ENCODE measurements at regions not wholly inside any gene's neighbourhood (a gene's known extent, or its start where the extent isn't known, plus 50 kb on each side); places are given as distances from the start of the nearest gene placed in this dataset.

GRCh38 chr2:145724311-145724898, 1204.5 kb upstream of the ZEB2 start:
- Mint-ChIP-seq H3K27ac (no peak overlapping the region), H3K36me3 (ENCODE audit: low read depth) (no peaks in the 10 kb centered on the region), H3K9me3 (no peaks in the 10 kb centered on the region), H3K4me3 (no peak overlapping the region), H3K27me3 (no peaks in the 10 kb centered on the region), H3K4me1 (ENCODE audit: low read depth) (no peaks in the 10 kb centered on the region)
- ChIA-PET CTCF (no interaction called here), POLR2A (no interaction called here)
- H3K36me3 ChIP-seq (ENCODE audit: insufficient read depth, low read length), result no peaks in the 10 kb centered on the region
- H3K4me1 ChIP-seq (ENCODE audit: insufficient read depth, low read length), result no peaks in the 10 kb centered on the region
- H3K4me3 ChIP-seq (ENCODE audit: low read length), result no peak overlapping the region
- TF ChIP-seq CTCF (IDR thresholded peaks at IDR 0.05), result no peak
- intact Hi-C loops (cut with DNase I, micrococcal nuclease), result no loop called here
- no peak overlapping the region for H3K27ac ChIP-seq (ENCODE audit: low read depth in 1 of 2, low read length in 2 of 2)
- H3K9me3 ChIP-seq (ENCODE audit: control insufficient read depth in 1 of 2, insufficient read depth in 1 of 2, low read length in 2 of 2), result peaks cover 0 to 3% of the 10 kb centered on the region in 2 experiments
- DNase-seq (no peak), ATAC-seq (ENCODE audit: poor library complexity) (no peak)
- no peaks in the 10 kb centered on the region for H3K27me3 ChIP-seq (ENCODE audit: control insufficient read depth in 1 of 2, insufficient read depth in 2 of 2, low read length in 2 of 2)

- Mint-ChIP-seq H3K4me3 (no peak overlapping the region), H3K4me1 (ENCODE audit: low read depth) (no peaks in the 10 kb centered on the region), H3K27ac (no peak overlapping the region), H3K36me3 (ENCODE audit: low read depth) (no peaks in the 10 kb centered on the region), H3K27me3 (no peaks in the 10 kb centered on the region), H3K9me3 (peaks cover 3% of the 10 kb centered on the region)
- POLR2A ChIA-PET, result no interaction called here
- ATAC-seq (ENCODE audit: poor library complexity) (no peak), DNase-seq (no peak)
- Histone ChIP-seq H3K9me3 (ENCODE audit: control insufficient read depth in 1 of 2, insufficient read depth in 1 of 2, low read length in 2 of 2) (peaks cover 0 to 3% of the 10 kb centered on the region in 2 experiments), H3K27me3 (ENCODE audit: control insufficient read depth in 1 of 2, insufficient read depth in 2 of 2, low read length in 2 of 2) (no peaks in the 10 kb centered on the region), H3K36me3 (ENCODE audit: insufficient read depth, low read length) (no peaks in the 10 kb centered on the region), H3K4me1 (ENCODE audit: insufficient read depth, low read length) (no peaks in the 10 kb centered on the region), H3K27ac (ENCODE audit: low read depth in 1 of 2, low read length in 2 of 2) (no peak overlapping the region), H3K4me3 (ENCODE audit: low read length) (no peak overlapping the region)
- no peak for TF ChIP-seq CTCF (IDR thresholded peaks at IDR 0.05)
- CTCF ChIA-PET, result no interaction called here
- intact Hi-C loops (cut with DNase I, micrococcal nuclease), result no loop called here
These were observed 1204.0 kb upstream of the ZEB2 start for GRCh38 chr2:145723872-145724271.

GRCh38 chr2:145721681-145722080, 1201.8 kb upstream of the ZEB2 start:
- Histone ChIP-seq H3K27ac (ENCODE audit: low read depth in 1 of 2, low read length in 2 of 2) (no peak overlapping the region), H3K4me1 (ENCODE audit: insufficient read depth, low read length) (no peaks in the 10 kb centered on the region), H3K36me3 (ENCODE audit: insufficient read depth, low read length) (no peaks in the 10 kb centered on the region), H3K27me3 (ENCODE audit: control insufficient read depth in 1 of 2, insufficient read depth in 2 of 2, low read length in 2 of 2) (no peaks in the 10 kb centered on the region), H3K9me3 (ENCODE audit: control insufficient read depth in 1 of 2, insufficient read depth in 1 of 2, low read length in 2 of 2) (peaks cover 0 to 3% of the 10 kb centered on the region in 2 experiments), H3K4me3 (ENCODE audit: low read length) (no peak overlapping the region)
- H3K27ac Mint-ChIP-seq, result no peak overlapping the region
- H3K36me3 Mint-ChIP-seq (ENCODE audit: low read depth), result no peaks in the 10 kb centered on the region
- peaks cover 3% of the 10 kb centered on the region for H3K9me3 Mint-ChIP-seq
- no peaks in the 10 kb centered on the region for H3K27me3 Mint-ChIP-seq
- H3K4me1 Mint-ChIP-seq (ENCODE audit: low read depth), result no peaks in the 10 kb centered on the region
- TF ChIP-seq CTCF (IDR thresholded peaks at IDR 0.05), result no peak
- ATAC-seq (ENCODE audit: poor library complexity) (no peak), DNase-seq (no peak)
- CTCF ChIA-PET, result no interaction called here
- intact Hi-C loops (cut with DNase I, micrococcal nuclease), result no loop called here
- no peak overlapping the region for H3K4me3 Mint-ChIP-seq
- POLR2A ChIA-PET, result no interaction called here
